Mesendoderm (in vitro differentiated cells): ENCODE measurements at regions not wholly inside any gene's neighbourhood (a gene's known extent, or its start where the extent isn't known, plus 50 kb on each side); places are given as distances from the start of the nearest gene placed in this dataset.

Experiments used
- DNase-seq: peaks from one replicate; pipeline ENCODE4 v3.0.0; 2013
- H2AK5ac ChIP-seq: 2 replicates; pipeline ENCODE4 v1.6.1; 2013; ENCODE audit warnings: low read length, inconsistent platforms
- H2BK120ac ChIP-seq: 2 replicates; pipeline ENCODE4 v1.6.1; 2013; ENCODE audit warnings: low read depth, mild to moderate bottlenecking, low read length, moderate library complexity, mixed read lengths
- H2BK15ac ChIP-seq: replicated peaks from 2 replicates; pipeline ENCODE4 v1.6.1; 2013; ENCODE audit warnings: low read depth, mild to moderate bottlenecking, moderate library complexity
- H2BK5ac ChIP-seq: 2 replicates; pipeline ENCODE4 v1.6.1; 2013; ENCODE audit warnings: low read length, inconsistent platforms
- H3K18ac ChIP-seq: 2 replicates; pipeline ENCODE4 v1.6.1; 2013; ENCODE audit warnings: mild to moderate bottlenecking, low read length, mixed read lengths
- H3K23ac ChIP-seq: one replicate; pipeline ENCODE4 v1.6.1; 2013; ENCODE audit warnings: low read length
- H3K27ac ChIP-seq: 2 replicates; pipeline ENCODE4 v1.5.1; 2013; ENCODE audit warnings: low read depth, mild to moderate bottlenecking, inconsistent platforms, low read length, moderate library complexity
- H3K27me3 ChIP-seq: 2 replicates; pipeline ENCODE4 v1.6.1; 2013; ENCODE audit warnings: low read length, control low read depth, mild to moderate bottlenecking, inconsistent platforms; ENCODE audit not compliant: insufficient read depth, poor library complexity
- H3K36me3 ChIP-seq: 2 replicates; pipeline ENCODE4 v1.6.1; 2013; ENCODE audit warnings: low read length, inconsistent platforms; ENCODE audit not compliant: control insufficient read depth, insufficient read depth
- H3K4ac ChIP-seq: one replicate; pipeline ENCODE4 v1.6.1; 2013; ENCODE audit warnings: low read depth, mild to moderate bottlenecking, low read length, moderate library complexity
- H3K4me1 ChIP-seq: 2 replicates; pipeline ENCODE4 v1.6.1; 2013; ENCODE audit warnings: low read depth, low read length, inconsistent platforms; ENCODE audit not compliant: control insufficient read depth
- H3K4me2 ChIP-seq: 2 replicates; pipeline ENCODE4 v1.6.1; 2013; ENCODE audit warnings: low read length
- H3K4me3 ChIP-seq: 2 replicates; pipeline ENCODE4 v1.5.1; 2013; ENCODE audit warnings: mild to moderate bottlenecking, low read length
- H3K56ac ChIP-seq: one replicate; pipeline ENCODE4 v1.6.1; 2013; ENCODE audit warnings: low read length
- H3K79me1 ChIP-seq: 2 replicates; pipeline ENCODE4 v1.6.1; 2013; ENCODE audit warnings: low read length, inconsistent platforms
- H3K79me2 ChIP-seq: 2 replicates; pipeline ENCODE4 v1.6.1; 2013; ENCODE audit warnings: mild to moderate bottlenecking, low read length; ENCODE audit not compliant: control insufficient read depth, insufficient read depth
- H3K9ac ChIP-seq: 2 replicates; pipeline ENCODE4 v1.6.1; 2013; ENCODE audit warnings: low read length, inconsistent platforms
- H4K5ac ChIP-seq: one replicate; pipeline ENCODE4 v1.6.1; 2013; ENCODE audit warnings: low read length
- H4K8ac ChIP-seq: one replicate; pipeline ENCODE4 v1.6.1; 2013; ENCODE audit warnings: low read depth, mild to moderate bottlenecking, control low read depth, low read length, moderate library complexity
- WGBS: extraction: QIAGEN DNeasy Blood & Tissue Kit; methylation state at CpG from one replicate; pipeline ENCODE4 v1.1.7; 2013; ENCODE audit warnings: low lambda C conversion rate, missing lambda C conversion rate; ENCODE audit not compliant: insufficient coverage; ENCODE audit errors: extremely low coverage; 5-methylcytosine and 5-hydroxymethylcytosine counted together

- Histone ChIP-seq H3K56ac (no peak overlapping the region), H3K27me3 (no peaks in the 10 kb centered on the region), H2BK120ac (no peak overlapping the region), H3K23ac (no peak overlapping the region), H3K4me1 (no peaks in the 10 kb centered on the region), H3K79me2 (no peaks in the 10 kb centered on the region), H3K9ac (no peak overlapping the region), H3K4me3 (no peak overlapping the region), H3K4me2 (no peak overlapping the region), H3K18ac (no peak overlapping the region), H3K79me1 (no peaks in the 10 kb centered on the region), H2AK5ac (no peak overlapping the region), H3K4ac (no peak overlapping the region), H2BK15ac (no peak overlapping the region), H3K27ac (no peak overlapping the region), H2BK5ac (no peak overlapping the region), H3K36me3 (no peaks in the 10 kb centered on the region), H4K8ac (no peak overlapping the region), H4K5ac (no peak overlapping the region)
- WGBS = no CpG with 5 or more reads among the region's 4 CpGs
- DNase-seq = no peak
Observed at GRCh38 chr5:122703203-122703602, 71.7 kb upstream of the SNX2 start.

GRCh38 chr5:122704247-122705036, 70.4 kb upstream of the SNX2 start:
- no peak overlapping the region for H3K4me3 ChIP-seq
- no peak overlapping the region for H3K4me2 ChIP-seq
- no peak overlapping the region for H4K8ac ChIP-seq
- no peaks in the 10 kb centered on the region for H3K79me2 ChIP-seq
- no peak overlapping the region for H3K18ac ChIP-seq
- H3K27ac ChIP-seq = no peak overlapping the region
- no peaks in the 10 kb centered on the region for H3K27me3 ChIP-seq
- WGBS = no CpG with 5 or more reads among the region's 4 CpGs
- H3K79me1 ChIP-seq = no peaks in the 10 kb centered on the region
- H3K4me1 ChIP-seq = no peaks in the 10 kb centered on the region
- peak overlapping the region; percentile 35 for H2BK120ac ChIP-seq
- H3K4ac ChIP-seq = no peak overlapping the region
- H3K9ac ChIP-seq = no peak overlapping the region
- H2BK5ac ChIP-seq = no peak overlapping the region
- no peaks in the 10 kb centered on the region for H3K36me3 ChIP-seq
- H2BK15ac ChIP-seq = no peak overlapping the region
- H4K5ac ChIP-seq = no peak overlapping the region
- DNase-seq = peak; percentile 58
- no peak overlapping the region for H3K23ac ChIP-seq
- H3K56ac ChIP-seq = no peak overlapping the region
- no peak overlapping the region for H2AK5ac ChIP-seq

- H3K79me1 ChIP-seq = no peaks in the 10 kb centered on the region
- no CpG with 5 or more reads among the region's 1 CpG for WGBS
- no peak overlapping the region for H3K56ac ChIP-seq
- H2BK15ac ChIP-seq = no peak overlapping the region
- H4K8ac ChIP-seq = no peak overlapping the region
- H3K23ac ChIP-seq = no peak overlapping the region
- H3K4me3 ChIP-seq = no peak overlapping the region
- no peak overlapping the region for H3K27ac ChIP-seq
- H3K27me3 ChIP-seq = no peaks in the 10 kb centered on the region
- H2BK120ac ChIP-seq = no peak overlapping the region
- no peak overlapping the region for H3K18ac ChIP-seq
- H3K79me2 ChIP-seq = no peaks in the 10 kb centered on the region
- H3K36me3 ChIP-seq = no peaks in the 10 kb centered on the region
- H3K9ac ChIP-seq = no peak overlapping the region
- H4K5ac ChIP-seq = no peak overlapping the region
- no peak overlapping the region for H2AK5ac ChIP-seq
- peak; percentile 76 for DNase-seq
- H3K4ac ChIP-seq = no peak overlapping the region
- no peak overlapping the region for H2BK5ac ChIP-seq
- no peaks in the 10 kb centered on the region for H3K4me1 ChIP-seq
- no peak overlapping the region for H3K4me2 ChIP-seq
Observed at GRCh38 chr5:122705851-122706250, 69.0 kb upstream of the SNX2 start.

GRCh38 chr5:122707796-122708195, 67.1 kb upstream of the SNX2 start:
- no peaks in the 10 kb centered on the region for H3K36me3 ChIP-seq
- no peaks in the 10 kb centered on the region for H3K27me3 ChIP-seq
- no peak overlapping the region for H3K18ac ChIP-seq
- no peaks in the 10 kb centered on the region for H3K79me2 ChIP-seq
- H3K4me1 ChIP-seq = no peaks in the 10 kb centered on the region
- H4K5ac ChIP-seq = no peak overlapping the region
- H2BK120ac ChIP-seq = no peak overlapping the region
- H4K8ac ChIP-seq = no peak overlapping the region
- no peak overlapping the region for H3K27ac ChIP-seq
- no peak overlapping the region for H2AK5ac ChIP-seq
- no peak overlapping the region for H3K4ac ChIP-seq
- H3K23ac ChIP-seq = no peak overlapping the region
- no peak overlapping the region for H3K4me3 ChIP-seq
- DNase-seq = no peak
- H2BK5ac ChIP-seq = no peak overlapping the region
- H3K79me1 ChIP-seq = no peaks in the 10 kb centered on the region
- no peak overlapping the region for H3K9ac ChIP-seq
- no peak overlapping the region for H3K4me2 ChIP-seq
- no peak overlapping the region for H2BK15ac ChIP-seq
- no peak overlapping the region for H3K56ac ChIP-seq

- Histone ChIP-seq H2BK15ac (no peak overlapping the region), H3K56ac (no peak overlapping the region), H3K79me1 (no peaks in the 10 kb centered on the region), H3K9ac (no peak overlapping the region), H4K5ac (no peak overlapping the region), H3K27ac (no peak overlapping the region), H3K23ac (no peak overlapping the region), H3K4me2 (no peak overlapping the region), H3K4ac (no peak overlapping the region), H2BK5ac (no peak overlapping the region), H3K4me1 (no peaks in the 10 kb centered on the region), H3K18ac (no peak overlapping the region), H2AK5ac (no peak overlapping the region), H3K79me2 (no peaks in the 10 kb centered on the region), H3K4me3 (no peak overlapping the region), H3K27me3 (no peaks in the 10 kb centered on the region), H2BK120ac (no peak overlapping the region), H4K8ac (no peak overlapping the region), H3K36me3 (no peaks in the 10 kb centered on the region)
- DNase-seq = no peak
- no CpG with 5 or more reads among the region's 3 CpGs for WGBS
Observed at GRCh38 chr5:122713041-122713440, 61.8 kb upstream of the SNX2 start.

- no peak overlapping the region for H3K56ac ChIP-seq
- no peaks in the 10 kb centered on the region for H3K4me1 ChIP-seq
- no peak for DNase-seq
- no peak overlapping the region for H2AK5ac ChIP-seq
- H2BK15ac ChIP-seq = peak overlapping the region; percentile 36
- H2BK5ac ChIP-seq = no peak overlapping the region
- H3K9ac ChIP-seq = no peak overlapping the region
- H3K4me2 ChIP-seq = no peak overlapping the region
- no peak overlapping the region for H3K18ac ChIP-seq
- no peak overlapping the region for H2BK120ac ChIP-seq
- H3K79me2 ChIP-seq = no peaks in the 10 kb centered on the region
- H3K79me1 ChIP-seq = no peaks in the 10 kb centered on the region
- H4K8ac ChIP-seq = no peak overlapping the region
- no peak overlapping the region for H3K4me3 ChIP-seq
- no peak overlapping the region for H3K27ac ChIP-seq
- no peak overlapping the region for H3K4ac ChIP-seq
- H3K27me3 ChIP-seq = no peaks in the 10 kb centered on the region
- H4K5ac ChIP-seq = no peak overlapping the region
- no peak overlapping the region for H3K23ac ChIP-seq
- WGBS = no CpG with 5 or more reads among the region's 1 CpG
- H3K36me3 ChIP-seq = no peaks in the 10 kb centered on the region
Observed at GRCh38 chr5:122715095-122715494, 59.8 kb upstream of the SNX2 start.
